TTC549 (cell line): ENCODE measurements at regions not wholly inside any gene's neighbourhood (a gene's known extent, or its start where the extent isn't known, plus 50 kb on each side); places are given as distances from the start of the nearest gene placed in this dataset.

Experiments
- FAIRE-seq: peaks from 2 replicates; lab custom pipeline; 2012; peaks lifted over from hg19 to GRCh38; lab: Jason Lieb, UNC

DNA sequence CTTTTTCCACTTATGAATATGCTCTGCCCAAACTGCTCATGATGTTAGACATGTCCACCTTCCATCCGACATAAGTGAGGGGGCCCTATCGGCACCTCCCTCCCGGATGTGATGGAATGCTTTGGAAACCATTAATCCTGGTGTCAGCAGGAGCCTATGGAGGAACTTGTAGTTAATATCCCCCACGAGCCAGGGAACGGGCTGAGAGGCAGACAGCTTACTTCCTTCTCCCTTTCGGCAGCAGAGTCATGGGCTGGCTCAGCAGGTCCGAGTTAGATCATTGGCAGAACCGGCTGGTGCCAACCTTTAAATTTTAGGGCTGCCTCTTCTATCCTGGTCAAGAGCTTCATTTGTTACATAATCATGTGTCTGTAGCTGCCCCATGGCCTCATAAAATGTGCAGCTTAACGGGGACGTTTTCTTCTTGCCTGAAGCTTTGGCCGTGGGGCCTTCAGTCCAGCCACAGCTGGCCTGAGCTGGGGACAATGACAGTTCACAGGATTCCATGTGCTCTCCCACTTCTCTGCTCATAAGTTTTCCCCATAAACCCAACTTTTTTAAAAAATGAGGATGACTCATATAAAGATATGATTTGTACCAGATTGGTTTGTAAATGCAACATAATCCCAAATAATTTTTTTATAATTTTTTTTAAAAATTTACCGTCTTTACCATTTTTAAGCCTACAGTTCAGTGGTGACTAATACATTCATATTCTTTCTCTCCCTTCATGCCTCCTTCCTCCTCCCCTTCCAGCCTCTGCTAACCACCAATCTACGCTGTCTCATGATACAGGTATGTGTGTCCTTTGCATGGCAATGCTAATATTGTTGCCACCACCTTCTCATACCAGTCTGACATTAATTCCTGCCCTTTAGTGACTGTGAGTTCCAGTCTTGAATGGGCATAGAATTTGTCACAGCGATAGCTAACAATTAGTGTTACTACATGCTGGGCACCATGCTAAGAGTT, 62.2 kb upstream of the RGMA start:
- FAIRE-seq, result no peak

DNA sequence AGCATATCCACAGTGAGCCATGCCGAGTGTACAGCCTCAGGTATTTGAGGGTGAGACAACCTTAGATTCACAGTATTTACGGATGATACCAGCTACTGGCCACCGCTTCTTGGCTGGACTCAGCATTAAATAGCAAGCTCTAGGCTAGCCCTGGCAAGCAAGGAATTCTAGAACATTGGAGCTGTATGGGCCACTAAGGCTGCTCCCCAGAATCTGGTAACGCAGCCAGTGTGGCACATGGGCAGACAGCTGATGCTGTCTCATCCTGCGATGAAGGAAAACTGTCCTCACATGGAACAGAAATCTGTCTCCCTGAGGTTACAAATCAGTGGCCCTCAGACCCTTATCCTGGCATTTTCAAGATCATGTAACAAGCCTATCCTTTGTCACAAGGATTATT, 57.6 kb upstream of the RGMA start:
- no peak for FAIRE-seq

DNA sequence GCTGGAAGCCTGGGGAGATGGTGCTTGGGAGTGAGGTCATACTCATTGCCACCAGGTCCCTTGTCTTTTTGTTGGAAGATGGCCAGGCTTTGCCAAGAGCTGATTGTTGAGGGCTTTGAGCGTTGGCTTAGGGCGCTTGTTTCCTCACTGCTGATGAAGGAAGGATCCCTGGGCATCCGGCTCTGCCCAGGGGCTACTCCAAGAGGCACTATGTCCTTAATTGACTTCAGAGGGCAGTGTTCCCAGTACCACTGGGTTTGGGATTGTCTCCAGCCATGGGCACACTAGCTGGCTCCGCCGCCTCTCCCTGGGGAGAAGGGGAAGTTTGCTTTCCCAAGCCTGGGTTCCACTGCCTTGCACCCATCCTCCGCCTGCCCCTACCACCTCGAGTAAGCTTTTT, 57.2 kb upstream of the RGMA start:
- no peak for FAIRE-seq

DNA sequence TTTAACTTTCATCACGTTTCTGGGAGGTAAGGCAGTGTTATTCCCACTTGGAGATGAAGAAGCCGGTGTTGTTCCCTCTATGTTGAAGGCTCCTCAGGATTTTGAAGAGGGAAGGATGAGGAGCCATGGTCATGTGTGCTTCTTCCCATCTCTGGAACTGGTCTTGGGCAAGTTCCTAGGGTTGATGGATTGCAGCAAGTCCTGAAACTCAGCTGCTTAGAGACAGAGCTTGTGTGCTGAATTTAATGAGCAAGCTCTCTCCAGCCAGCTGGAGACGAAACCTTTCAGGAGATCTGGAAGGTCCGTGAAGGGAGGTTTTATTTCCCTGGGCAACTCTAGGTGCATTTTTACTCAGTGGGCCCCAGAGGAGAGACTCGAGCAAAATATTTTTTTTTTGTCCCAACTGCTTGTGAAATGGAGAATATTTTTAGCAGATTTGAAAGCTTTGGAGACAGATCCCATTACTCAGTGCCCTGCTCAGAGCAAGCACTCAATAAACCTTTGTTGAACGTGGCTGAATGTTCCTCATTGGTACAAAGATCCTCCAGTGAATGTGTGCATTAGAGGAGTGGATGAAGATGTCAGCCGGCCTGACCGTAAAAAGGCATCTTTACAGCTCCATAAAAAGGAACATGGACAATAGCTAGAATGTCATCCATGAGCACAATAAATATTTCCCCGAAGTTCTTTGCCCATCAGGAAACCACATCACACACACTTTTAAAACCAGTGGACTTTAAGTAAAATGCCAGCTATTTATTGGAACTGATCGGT, 55.6 kb upstream of the RGMA start:
- no peak for FAIRE-seq

- FAIRE-seq, result no peak
Observed at GRCh38 chr15:93143186-93143585, 54.2 kb upstream of the RGMA start.

DNA sequence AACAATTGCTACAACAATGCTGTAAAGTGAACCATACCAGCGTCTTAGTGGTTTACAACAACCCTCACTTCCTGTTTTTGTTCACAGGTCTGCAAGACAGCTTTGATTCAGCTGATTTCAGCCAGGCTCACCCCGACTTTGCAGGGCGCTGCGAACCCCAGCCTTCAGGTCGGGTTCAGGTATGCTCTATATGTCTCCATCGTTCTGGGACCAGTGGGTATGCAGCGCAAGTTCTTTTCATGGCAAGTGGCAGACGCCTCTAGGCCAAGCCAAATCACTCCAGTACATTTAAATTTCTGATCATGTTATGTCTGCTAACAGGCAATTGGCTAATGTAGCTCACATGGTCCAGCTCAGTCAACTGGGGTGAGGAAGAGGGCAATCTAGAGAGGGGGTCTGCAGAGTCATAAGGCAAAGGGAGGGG, 52.4 kb upstream of the RGMA start:
- no peak for FAIRE-seq

DNA sequence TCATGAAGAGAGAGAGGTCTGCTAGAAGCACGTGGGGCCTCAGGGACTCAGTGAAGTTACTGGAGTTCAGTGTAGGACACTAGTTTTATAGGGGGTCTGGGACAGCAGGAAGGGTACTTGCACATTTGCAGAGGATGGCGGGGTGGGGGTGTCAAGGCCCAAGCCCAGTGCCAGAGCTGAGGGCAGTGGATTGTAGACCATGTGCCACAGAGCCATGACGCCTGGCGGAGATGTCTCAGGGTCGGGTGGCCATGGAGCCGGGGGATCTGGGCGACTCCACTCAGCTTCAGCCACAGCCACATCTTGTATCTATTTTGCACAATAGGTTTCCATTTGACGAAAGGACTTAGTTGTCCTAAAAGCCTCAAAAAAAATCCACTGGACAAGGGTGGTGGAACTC, 50.4 kb upstream of the RGMA start:
- FAIRE-seq, result no peak

DNA sequence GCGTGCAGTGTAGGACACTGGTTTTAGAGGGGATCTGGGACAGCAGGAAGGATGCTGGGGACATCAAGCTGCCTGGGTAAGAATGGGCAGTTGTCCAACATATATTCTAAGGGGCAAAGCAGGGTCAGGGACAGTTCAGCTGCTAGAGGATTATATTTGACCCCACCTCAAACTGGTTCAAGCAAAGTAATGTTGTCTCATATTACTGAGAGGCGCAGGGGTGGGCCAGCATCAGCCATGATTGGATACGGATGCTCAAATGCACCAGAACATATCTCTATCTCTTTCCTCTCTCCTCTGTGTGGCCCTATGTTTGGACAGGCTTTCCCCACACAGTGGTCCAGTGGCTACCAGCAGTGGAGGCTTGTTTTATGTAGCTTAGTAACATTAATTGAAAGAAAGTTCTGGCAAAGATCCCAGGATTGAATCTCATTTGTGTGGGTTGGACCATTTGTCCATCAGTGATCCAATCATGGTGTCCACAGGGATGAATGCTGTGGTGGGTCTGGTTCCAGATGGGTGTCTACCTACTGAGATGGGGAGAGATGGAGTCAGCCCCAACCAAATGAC, 49.8 kb upstream of the RGMA start:
- FAIRE-seq, result no peak
